ENCODE measurements at regions not wholly inside any gene's neighbourhood (a gene's known extent, or its start where the extent isn't known, plus 50 kb on each side); places are given as distances from the start of the nearest gene placed in this dataset.

DNA sequence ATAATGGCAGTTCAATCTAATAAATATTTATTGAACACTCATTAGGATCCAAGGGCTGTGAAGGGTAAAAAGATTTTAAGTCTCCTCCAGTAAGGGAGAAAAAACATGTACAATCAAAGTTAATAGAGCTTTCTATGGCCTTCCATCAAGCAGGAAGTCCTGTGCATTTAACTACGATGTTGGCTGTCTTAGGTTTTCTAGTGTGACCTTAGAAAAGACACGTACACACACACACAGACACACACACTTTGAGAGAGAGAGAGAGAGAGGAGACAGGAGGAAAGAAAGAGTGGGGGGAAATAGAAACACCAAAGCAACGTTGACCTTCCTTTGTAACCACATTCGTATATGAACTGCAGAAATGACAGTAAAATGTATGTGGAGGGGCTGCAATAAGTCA lies 126.1 kb upstream of the TMC3 start:
- peaks cover 3 to 15% (median 12%) of the 10 kb centered on the region in 5 donors for H3K27me3 Mint-ChIP-seq
- CTCF ChIA-PET = no interaction called here
- no peak for DNase-seq
- Histone ChIP-seq H3K36me3 (ENCODE audit: control insufficient read depth in 2 of 3, insufficient read depth in 3 of 3, low read length in 3 of 3) (no peaks in the 10 kb centered on the region), H3K9me3 (ENCODE audit: control insufficient read depth in 2 of 3, low read length in 3 of 3) (no peaks in the 10 kb centered on the region), H3K27me3 (ENCODE audit: control insufficient read depth in 2 of 2, insufficient read depth in 2 of 2, low read length in 2 of 2) (no peaks in the 10 kb centered on the region), H3K4me1 (ENCODE audit: control insufficient read depth in 2 of 2, insufficient read depth in 2 of 2, low read length in 2 of 2) (no peaks in the 10 kb centered on the region), H3K4me3 (ENCODE audit: low read length) (no peak overlapping the region), H3K27ac (ENCODE audit: low read depth, low read length) (no peak overlapping the region)
- no peaks in the 10 kb centered on the region for H3K36me3 Mint-ChIP-seq
- H3K4me3 Mint-ChIP-seq = no peak overlapping the region
- H3K9me3 Mint-ChIP-seq = no peaks in the 10 kb centered on the region
- POLR2A ChIA-PET = no interaction called here
- H3K27ac Mint-ChIP-seq = no peak overlapping the region
- no peaks in the 10 kb centered on the region for H3K4me1 Mint-ChIP-seq
- intact Hi-C loops (cut with micrococcal nuclease) = no loop called here
- ATAC-seq = no peak

DNA sequence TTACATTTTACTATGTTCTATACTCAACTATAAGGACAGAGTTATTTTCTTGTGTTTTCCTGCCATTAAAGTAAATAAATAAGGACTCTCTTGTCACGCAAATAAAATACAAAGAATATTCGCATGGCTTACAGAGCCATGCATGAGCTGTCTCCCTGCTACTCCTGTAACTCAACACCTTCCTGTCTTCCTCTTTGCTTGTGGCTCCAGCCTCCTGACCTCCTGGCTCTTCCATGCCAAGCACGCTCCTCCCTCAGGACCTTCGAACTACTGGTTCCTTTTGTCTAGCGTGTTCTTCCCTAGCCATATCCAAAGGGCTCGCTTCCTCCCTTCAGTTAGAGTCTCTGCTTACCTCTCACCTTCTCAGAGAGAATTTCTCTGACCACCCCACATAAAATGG lies 124.3 kb upstream of the TMC3 start:
- H3K4me1 ChIP-seq (ENCODE audit: control insufficient read depth in 2 of 2, insufficient read depth in 2 of 2, low read length in 2 of 2) = no peaks in the 10 kb centered on the region
- peaks cover 0 to 26% (median 14%) of the 10 kb centered on the region in 5 donors for H3K27me3 Mint-ChIP-seq
- no peaks in the 10 kb centered on the region for H3K9me3 Mint-ChIP-seq
- H3K4me3 Mint-ChIP-seq = no peak overlapping the region
- ChIA-PET CTCF (no interaction called here), POLR2A (no interaction called here)
- no peaks in the 10 kb centered on the region for H3K27me3 ChIP-seq (ENCODE audit: control insufficient read depth in 2 of 2, insufficient read depth in 2 of 2, low read length in 2 of 2)
- H3K9me3 ChIP-seq (ENCODE audit: control insufficient read depth in 2 of 3, low read length in 3 of 3) = no peaks in the 10 kb centered on the region
- H3K27ac ChIP-seq (ENCODE audit: low read depth, low read length) = no peak overlapping the region
- H3K36me3 Mint-ChIP-seq = no peaks in the 10 kb centered on the region
- intact Hi-C loops (cut with micrococcal nuclease) = no loop called here
- H3K4me3 ChIP-seq (ENCODE audit: low read length) = no peak overlapping the region
- ATAC-seq (no peak), DNase-seq (no peak)
- H3K36me3 ChIP-seq (ENCODE audit: control insufficient read depth in 2 of 3, insufficient read depth in 3 of 3, low read length in 3 of 3) = no peaks in the 10 kb centered on the region
- H3K27ac Mint-ChIP-seq = no peak overlapping the region
- H3K4me1 Mint-ChIP-seq = no peaks in the 10 kb centered on the region

DNA sequence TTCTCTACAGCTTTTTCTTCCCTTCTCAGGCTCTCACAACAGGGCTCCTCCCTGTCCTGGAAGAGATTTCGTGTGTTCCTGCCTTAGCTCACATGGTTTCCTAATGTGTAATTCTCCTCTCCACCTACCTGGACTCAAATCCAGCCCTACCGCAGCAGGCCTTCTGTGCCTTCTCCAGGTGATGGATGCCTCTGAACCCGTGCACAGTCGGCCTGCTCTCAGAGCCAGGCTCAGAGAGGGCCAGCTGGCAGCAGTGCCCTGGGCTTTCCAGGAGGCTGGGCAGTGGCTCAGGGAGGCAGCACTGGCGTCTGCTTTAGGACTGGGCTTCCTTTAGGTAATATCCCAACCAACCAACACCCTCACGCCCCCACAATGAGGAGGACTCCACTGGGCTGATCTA lies 123.2 kb upstream of the TMC3 start:
- no peaks in the 10 kb centered on the region for H3K36me3 Mint-ChIP-seq
- no peaks in the 10 kb centered on the region for H3K36me3 ChIP-seq (ENCODE audit: control insufficient read depth in 2 of 3, insufficient read depth in 3 of 3, low read length in 3 of 3)
- no peaks in the 10 kb centered on the region for H3K9me3 Mint-ChIP-seq
- intact Hi-C loops (cut with micrococcal nuclease) = no loop called here
- H3K4me3 Mint-ChIP-seq = no peak overlapping the region
- DNase-seq = no peak
- H3K4me3 ChIP-seq (ENCODE audit: low read length) = no peak overlapping the region
- no peaks in the 10 kb centered on the region for H3K4me1 Mint-ChIP-seq
- H3K4me1 ChIP-seq (ENCODE audit: control insufficient read depth in 2 of 2, insufficient read depth in 2 of 2, low read length in 2 of 2) = no peaks in the 10 kb centered on the region
- ATAC-seq = no peak
- POLR2A ChIA-PET = no interaction called here
- CTCF ChIA-PET = no interaction called here
- H3K27ac Mint-ChIP-seq = no peak overlapping the region
- no peaks in the 10 kb centered on the region for H3K27me3 ChIP-seq (ENCODE audit: control insufficient read depth in 2 of 2, insufficient read depth in 2 of 2, low read length in 2 of 2)
- H3K9me3 ChIP-seq (ENCODE audit: control insufficient read depth in 2 of 3, low read length in 3 of 3) = no peaks in the 10 kb centered on the region
- no peak overlapping the region for H3K27ac ChIP-seq (ENCODE audit: low read depth, low read length)
- H3K27me3 Mint-ChIP-seq = peaks cover 0 to 24% (median 14%) of the 10 kb centered on the region in 5 donors

DNA sequence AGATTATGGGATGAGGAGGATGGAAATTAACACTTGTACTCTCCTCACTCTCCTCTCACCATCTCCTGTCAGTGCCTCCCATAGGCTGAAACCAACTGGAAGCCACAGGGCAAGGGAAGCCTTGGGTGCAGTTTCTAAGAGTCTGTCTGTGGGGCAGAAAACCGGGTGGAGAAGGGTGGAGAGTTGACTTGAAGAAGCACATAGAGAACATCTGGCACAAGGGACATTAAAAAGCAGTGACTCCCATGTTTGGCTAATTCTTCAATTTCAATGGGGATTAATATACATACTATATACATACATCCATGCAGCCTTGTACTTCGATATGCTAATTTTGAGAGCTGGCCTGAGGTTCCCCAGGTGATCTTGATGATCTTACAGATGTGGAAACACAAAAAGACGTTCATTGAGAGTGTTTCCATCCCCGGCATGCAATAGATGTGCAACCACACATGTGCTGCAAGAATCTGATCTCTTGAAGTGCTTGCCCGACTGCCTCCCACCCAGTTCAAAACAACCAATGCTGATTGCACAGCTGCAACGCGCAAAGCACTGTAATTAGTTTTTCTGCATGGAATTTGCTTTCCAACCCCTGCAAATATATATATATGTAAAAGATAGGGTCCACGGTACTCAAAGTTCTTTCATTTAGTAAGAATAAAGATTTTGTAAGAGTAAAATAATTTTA lies 121.9 kb upstream of the TMC3 start:
- no peaks in the 10 kb centered on the region for H3K36me3 Mint-ChIP-seq
- DNase-seq (no peak), ATAC-seq (no peak)
- H3K36me3 ChIP-seq (ENCODE audit: control insufficient read depth in 2 of 3, insufficient read depth in 3 of 3, low read length in 3 of 3) = no peaks in the 10 kb centered on the region
- no peak overlapping the region for H3K27ac Mint-ChIP-seq
- peaks cover 0 to 32% (median 22%) of the 10 kb centered on the region in 5 donors for H3K27me3 Mint-ChIP-seq
- no peaks in the 10 kb centered on the region for H3K9me3 ChIP-seq (ENCODE audit: control insufficient read depth in 2 of 3, low read length in 3 of 3)
- no peaks in the 10 kb centered on the region for H3K4me1 ChIP-seq (ENCODE audit: control insufficient read depth in 2 of 2, insufficient read depth in 2 of 2, low read length in 2 of 2)
- CTCF ChIA-PET = no interaction called here
- no peak overlapping the region for H3K4me3 Mint-ChIP-seq
- no peak overlapping the region for H3K27ac ChIP-seq (ENCODE audit: low read depth, low read length)
- H3K4me1 Mint-ChIP-seq = no peaks in the 10 kb centered on the region
- H3K4me3 ChIP-seq (ENCODE audit: low read length) = no peak overlapping the region
- no peaks in the 10 kb centered on the region for H3K27me3 ChIP-seq (ENCODE audit: control insufficient read depth in 2 of 2, insufficient read depth in 2 of 2, low read length in 2 of 2)
- intact Hi-C loops (cut with micrococcal nuclease) = no loop called here
- H3K9me3 Mint-ChIP-seq = no peaks in the 10 kb centered on the region
- POLR2A ChIA-PET = no interaction called here

DNA sequence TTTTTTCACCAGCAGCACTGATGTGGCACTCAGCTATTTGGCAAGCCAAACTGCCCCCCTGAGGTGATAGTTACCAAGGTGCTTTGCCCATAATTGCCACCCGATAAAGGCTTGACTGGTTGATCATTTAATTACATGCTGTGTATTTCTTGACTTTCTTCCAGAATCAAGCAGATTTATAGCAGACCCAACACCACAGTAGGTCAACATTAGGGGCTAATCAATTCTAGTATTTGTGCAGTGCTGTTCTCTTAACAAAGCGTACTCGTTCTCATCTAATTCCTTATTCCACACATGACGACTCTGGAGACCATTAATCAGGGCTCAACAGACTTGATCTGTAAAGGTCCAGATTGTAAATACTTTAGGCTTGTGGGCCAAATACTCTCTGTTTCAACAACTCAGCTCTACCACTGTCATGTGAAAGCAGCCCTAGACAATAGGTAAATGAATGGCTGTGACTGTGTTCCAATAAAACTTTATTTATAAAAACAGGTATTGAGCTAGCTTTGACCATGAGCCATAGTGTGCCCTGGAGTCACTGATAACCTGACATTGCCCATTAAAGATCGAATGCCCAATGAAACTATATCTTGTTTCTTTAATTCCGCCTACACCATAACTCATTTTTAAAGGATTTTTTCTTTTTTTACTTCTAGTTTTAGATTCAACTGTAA lies 119.1 kb upstream of the TMC3 start:
- ChIA-PET CTCF (no interaction called here), POLR2A (no interaction called here)
- Mint-ChIP-seq H3K27me3 (peaks cover 2 to 32% (median 12%) of the 10 kb centered on the region in 5 donors), H3K4me1 (no peaks in the 10 kb centered on the region), H3K27ac (no peak overlapping the region), H3K9me3 (no peaks in the 10 kb centered on the region), H3K4me3 (no peak overlapping the region), H3K36me3 (no peaks in the 10 kb centered on the region)
- H3K36me3 ChIP-seq (ENCODE audit: control insufficient read depth in 2 of 3, insufficient read depth in 3 of 3, low read length in 3 of 3) = no peaks in the 10 kb centered on the region
- ATAC-seq (no peak), DNase-seq (no peak)
- no peaks in the 10 kb centered on the region for H3K9me3 ChIP-seq (ENCODE audit: control insufficient read depth in 2 of 3, low read length in 3 of 3)
- H3K27me3 ChIP-seq (ENCODE audit: control insufficient read depth in 2 of 2, insufficient read depth in 2 of 2, low read length in 2 of 2) = no peaks in the 10 kb centered on the region
- intact Hi-C loops (cut with micrococcal nuclease) = no loop called here
- no peak overlapping the region for H3K4me3 ChIP-seq (ENCODE audit: low read length)
- H3K4me1 ChIP-seq (ENCODE audit: control insufficient read depth in 2 of 2, insufficient read depth in 2 of 2, low read length in 2 of 2) = no peaks in the 10 kb centered on the region
- H3K27ac ChIP-seq (ENCODE audit: low read depth, low read length) = no peak overlapping the region

DNA sequence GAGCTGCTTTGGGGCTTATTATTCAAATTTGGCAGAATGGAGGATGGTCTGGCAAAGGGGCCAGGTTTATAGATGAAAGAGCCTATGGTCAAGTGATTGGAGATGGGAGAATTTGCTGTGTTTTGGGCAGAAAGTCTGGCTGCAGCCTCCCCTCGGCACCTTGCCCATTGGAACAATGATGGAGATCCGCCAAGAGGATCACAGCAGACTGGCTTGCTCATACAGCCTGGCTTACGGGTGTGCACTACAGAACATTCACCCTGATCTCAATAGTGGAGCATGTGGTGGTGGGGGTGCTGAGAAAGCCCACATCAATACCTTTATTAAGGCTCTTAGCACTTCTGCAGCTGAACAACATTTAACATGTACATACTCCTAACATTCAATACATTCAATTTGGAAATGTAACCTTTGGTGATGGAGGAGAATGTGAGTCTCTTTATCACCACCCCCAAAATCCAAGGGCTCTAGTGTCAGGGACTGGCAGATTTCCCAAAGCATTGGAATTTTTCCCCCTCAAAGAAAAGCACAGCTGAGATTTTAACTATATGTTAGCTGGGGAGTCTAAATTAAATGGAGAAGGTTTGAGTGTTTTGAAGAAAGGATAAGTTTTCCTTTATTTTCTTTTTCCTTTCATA lies 118.4 kb upstream of the TMC3 start:
- ChIA-PET CTCF (no interaction called here), POLR2A (no interaction called here)
- no peaks in the 10 kb centered on the region for H3K36me3 ChIP-seq (ENCODE audit: control insufficient read depth in 2 of 3, insufficient read depth in 3 of 3, low read length in 3 of 3)
- ATAC-seq = no peak
- H3K4me3 ChIP-seq (ENCODE audit: low read length) = no peak overlapping the region
- H3K27me3 Mint-ChIP-seq = peaks cover 2 to 32% (median 11%) of the 10 kb centered on the region in 5 donors
- H3K4me3 Mint-ChIP-seq = no peak overlapping the region
- H3K27ac ChIP-seq (ENCODE audit: low read depth, low read length) = no peak overlapping the region
- no peak overlapping the region for H3K27ac Mint-ChIP-seq
- H3K4me1 ChIP-seq (ENCODE audit: control insufficient read depth in 2 of 2, insufficient read depth in 2 of 2, low read length in 2 of 2) = no peaks in the 10 kb centered on the region
- H3K4me1 Mint-ChIP-seq = no peaks in the 10 kb centered on the region
- H3K36me3 Mint-ChIP-seq = no peaks in the 10 kb centered on the region
- H3K9me3 ChIP-seq (ENCODE audit: control insufficient read depth in 2 of 3, low read length in 3 of 3) = no peaks in the 10 kb centered on the region
- H3K9me3 Mint-ChIP-seq = no peaks in the 10 kb centered on the region
- no peaks in the 10 kb centered on the region for H3K27me3 ChIP-seq (ENCODE audit: control insufficient read depth in 2 of 2, insufficient read depth in 2 of 2, low read length in 2 of 2)
- DNase-seq = no peak
- intact Hi-C loops (cut with micrococcal nuclease) = no loop called here

Measured in naive thymus-derived CD4-positive, alpha-beta T cell (primary cell).